ENCODE measurements at regions not wholly inside any gene's neighbourhood (a gene's known extent, or its start where the extent isn't known, plus 50 kb on each side); places are given as distances from the start of the nearest gene placed in this dataset.

GRCh38 chr4:1488831-1489638, 82.8 kb upstream of the NKX1-1 start:
- no peak for DNase-seq (ENCODE audit: low spot score in 2 of 2)
- no peak for FAIRE-seq

DNA sequence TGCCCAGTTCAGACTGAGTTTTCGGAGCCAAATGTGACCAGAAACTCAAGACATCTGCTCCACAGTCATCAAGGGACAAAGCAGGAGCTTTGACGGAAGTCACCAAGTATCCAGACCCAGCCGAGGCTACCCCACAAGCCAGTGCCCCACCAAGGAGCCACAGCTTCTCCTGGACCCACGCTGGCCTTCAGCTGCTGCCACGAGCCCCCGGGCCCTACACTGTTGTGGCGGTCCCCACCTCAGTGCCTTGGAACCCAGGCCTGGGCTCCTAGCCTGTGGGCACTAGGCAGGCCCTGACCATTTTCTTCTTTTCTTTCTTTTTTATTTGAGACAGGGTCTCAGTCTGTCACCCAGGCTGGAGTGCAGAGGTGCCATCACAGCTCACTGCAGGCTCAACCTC, 82.1 kb upstream of the NKX1-1 start:
- no peak for DNase-seq (ENCODE audit: low spot score in 2 of 2)

GRCh38 chr4:1487761-1488160, 81.5 kb upstream of the NKX1-1 start:
- DNase-seq (ENCODE audit: low spot score in 2 of 2) (no peak), FAIRE-seq (no peak)

More for the DNA sequence above, 82.1 kb upstream of the NKX1-1 start:
- no peak for FAIRE-seq

DNA sequence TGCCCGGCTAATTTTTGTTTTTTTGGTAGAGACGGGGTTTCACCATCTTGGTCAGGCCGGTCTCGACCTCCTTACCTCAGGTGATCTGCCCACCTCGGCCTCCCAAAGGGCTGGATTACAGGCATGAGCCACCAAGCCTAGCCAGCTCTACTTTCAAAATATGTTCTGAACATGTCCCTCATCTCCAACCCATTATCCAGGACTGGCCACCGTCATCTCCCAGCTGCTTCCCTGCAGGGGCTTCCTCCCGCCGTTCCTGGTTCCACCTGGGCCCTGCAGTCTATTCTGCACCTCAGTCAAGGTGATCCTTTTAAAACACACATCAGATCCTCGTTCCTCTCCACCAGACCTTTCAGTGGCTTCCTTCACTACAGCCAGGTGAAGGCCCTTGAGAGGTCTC, 80.9 kb upstream of the NKX1-1 start:
- FAIRE-seq (no peak), DNase-seq (ENCODE audit: low spot score in 2 of 2) (no peak)

- FAIRE-seq (no peak), DNase-seq (ENCODE audit: low spot score in 2 of 2) (no peak)
Measured at GRCh38 chr4:1485280-1485679, 79.0 kb upstream of the NKX1-1 start.

DNA sequence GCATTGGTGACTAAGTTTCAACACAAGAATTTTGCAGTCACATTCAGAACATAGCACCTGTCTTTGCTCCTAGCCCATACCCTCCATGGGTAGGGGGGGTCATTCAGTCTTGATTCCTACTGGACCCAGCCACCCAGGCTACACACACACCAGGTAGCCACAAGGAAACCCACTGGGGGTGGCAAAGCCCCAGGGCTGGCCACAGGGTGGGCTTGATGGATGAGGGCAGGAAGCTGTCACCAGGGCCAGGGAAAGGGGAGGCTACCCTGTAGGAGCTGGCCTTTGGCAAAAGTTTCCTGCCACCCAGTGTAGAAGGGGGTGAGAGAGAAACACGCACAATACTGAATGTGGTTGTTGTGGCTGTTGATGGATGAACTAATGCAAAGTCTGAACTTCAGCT, 74.5 kb upstream of the NKX1-1 start:
- FAIRE-seq (no peak), DNase-seq (ENCODE audit: low spot score in 2 of 2) (no peak)

GRCh38 chr4:1479454-1479853, 73.2 kb upstream of the NKX1-1 start:
- DNase-seq (ENCODE audit: low spot score in 2 of 2) = no peak

GRCh38 chr4:1478766-1479355, 72.6 kb upstream of the NKX1-1 start:
- no peak for FAIRE-seq
- no peak for DNase-seq (ENCODE audit: low spot score in 2 of 2)

More at GRCh38 chr4:1479454-1479853, 73.2 kb upstream of the NKX1-1 start:
- no peak for FAIRE-seq

DNA sequence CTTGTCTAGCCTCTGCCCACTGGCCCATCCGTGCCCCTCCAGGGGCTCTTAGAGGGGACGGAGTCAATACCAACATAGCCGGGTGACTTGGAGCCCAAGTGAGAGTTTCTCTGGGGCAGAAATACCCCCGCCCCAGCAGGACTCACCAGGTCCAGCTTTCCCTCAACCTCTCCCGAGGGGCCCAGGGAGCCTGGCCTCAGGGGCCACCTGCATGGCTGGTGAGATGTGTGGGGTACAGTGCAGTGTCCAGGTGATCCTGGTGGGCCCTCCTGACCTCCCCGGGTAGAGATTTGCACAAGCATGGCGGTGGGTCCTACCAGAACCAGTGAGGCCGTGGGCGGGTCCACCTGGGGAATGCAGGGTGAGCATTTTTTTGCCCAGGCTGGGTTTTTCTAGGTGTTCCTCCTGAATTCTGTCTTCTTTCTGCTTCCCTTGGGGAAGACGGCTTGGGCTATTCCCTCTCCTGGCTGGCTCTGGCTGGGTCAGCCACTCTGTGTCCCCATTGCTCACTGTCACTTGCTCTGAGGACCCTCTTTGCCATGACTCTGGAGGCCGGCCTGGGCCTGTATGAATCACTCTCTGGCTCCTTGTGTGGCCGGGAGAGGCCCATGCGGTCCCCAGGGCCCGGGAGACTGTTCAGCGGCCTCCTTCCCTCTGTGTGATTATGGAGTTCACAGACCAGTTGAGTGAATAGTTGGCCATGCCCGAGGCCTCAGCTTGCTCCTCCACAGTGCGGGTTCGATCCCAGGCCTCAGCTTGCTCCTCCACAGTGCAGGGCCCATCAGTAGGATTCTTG, 71.0 kb upstream of the NKX1-1 start:
- FAIRE-seq = no peak
- DNase-seq (ENCODE audit: low spot score in 2 of 2) = no peak

DNA sequence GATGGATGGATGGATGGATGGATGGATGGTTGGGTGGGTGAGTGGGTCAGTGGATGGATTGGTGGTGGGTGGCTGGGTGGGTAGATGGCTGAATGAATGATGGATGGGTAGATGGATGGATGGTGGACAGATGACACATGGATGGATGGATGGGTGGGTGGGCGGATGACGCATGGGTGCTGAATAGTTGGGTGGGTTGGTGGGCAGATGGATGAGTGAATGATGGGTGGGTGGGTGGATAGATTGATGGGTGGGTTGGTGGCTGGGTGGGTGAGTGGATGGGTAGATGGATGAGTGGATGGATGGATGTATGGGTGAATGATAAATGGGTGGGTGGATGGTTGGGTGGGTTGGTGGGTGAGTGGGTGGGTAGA, 69.9 kb upstream of the NKX1-1 start:
- FAIRE-seq (no peak), DNase-seq (ENCODE audit: low spot score in 2 of 2) (no peak)

- no peak for FAIRE-seq
- DNase-seq (ENCODE audit: low spot score in 2 of 2) = no peak
Measured at GRCh38 chr4:1475277-1476139, 69.3 kb upstream of the NKX1-1 start.

DNA sequence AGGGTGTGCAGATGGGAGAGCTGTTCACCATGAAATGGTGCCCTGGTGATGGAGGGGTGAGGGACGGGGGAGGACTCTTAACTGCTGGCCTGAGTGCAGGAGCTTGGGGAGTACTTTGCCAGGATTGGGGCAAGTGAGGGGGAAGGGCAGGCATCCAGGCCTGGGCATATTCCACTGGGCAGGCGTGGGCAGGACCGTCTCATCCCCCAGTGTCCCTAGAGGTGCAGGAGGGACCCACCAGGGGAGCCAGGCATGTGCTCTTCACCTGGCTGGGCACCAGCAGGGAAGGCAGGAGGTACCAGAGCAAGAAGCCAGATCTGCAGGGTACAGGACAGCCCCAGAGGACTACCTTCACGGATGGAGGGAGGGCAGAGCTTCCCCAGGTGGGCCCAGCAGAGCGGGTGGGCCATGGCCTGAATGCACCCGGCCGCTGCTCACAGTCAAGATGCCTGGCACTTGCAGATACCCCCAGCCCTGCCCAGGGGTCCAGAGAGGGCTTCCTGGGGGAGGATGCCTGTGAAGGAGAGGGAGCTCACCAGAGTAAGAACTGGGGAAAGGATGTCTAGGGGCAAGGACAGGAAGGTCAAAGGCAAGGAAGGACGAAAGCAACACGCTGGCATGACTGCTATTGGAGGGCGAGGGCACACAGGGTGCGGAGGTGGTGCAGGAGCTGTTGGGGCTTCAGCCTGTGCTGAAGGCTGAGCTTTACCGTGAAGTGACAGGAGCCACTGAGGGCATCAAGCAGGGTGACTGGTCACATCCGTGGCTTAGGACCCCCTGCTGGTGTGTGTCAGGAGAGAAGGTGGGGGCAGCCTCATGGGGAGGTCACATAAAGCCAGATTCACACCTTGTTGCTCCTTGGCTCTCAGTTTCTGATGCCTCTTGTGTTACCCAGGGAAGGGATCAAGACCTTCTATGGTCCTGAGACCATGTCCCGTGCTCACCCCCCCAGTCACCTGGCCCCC, 68.2 kb upstream of the NKX1-1 start:
- FAIRE-seq = no peak
- DNase-seq (ENCODE audit: low spot score in 2 of 2) = no peak

DNA sequence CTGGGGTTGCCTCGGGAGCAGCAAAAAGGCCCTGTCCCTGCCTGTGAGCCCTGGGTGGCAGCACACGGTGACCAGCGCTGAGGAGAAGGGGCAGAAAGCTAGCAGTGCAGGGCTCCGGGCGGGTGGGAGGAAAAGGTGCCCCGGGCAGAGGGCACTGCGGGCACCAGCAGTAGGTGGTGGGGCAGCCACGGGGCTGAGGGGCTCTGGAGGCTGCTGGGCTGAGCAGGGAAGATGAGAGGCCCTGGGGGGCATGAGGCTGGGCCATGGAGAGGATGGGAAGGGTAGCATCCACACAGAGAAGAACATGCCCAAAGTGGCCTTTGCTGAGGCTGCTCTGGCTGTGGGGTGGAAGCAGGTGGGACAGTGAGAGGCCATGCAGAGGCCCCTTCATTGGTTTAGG, 67.5 kb upstream of the NKX1-1 start:
- no peak for DNase-seq (ENCODE audit: low spot score in 2 of 2)
- FAIRE-seq = no peak

- DNase-seq (ENCODE audit: low spot score in 2 of 2) = no peak
- no peak for FAIRE-seq
Measured at GRCh38 chr4:1472911-1473518, 66.8 kb upstream of the NKX1-1 start.

DNA sequence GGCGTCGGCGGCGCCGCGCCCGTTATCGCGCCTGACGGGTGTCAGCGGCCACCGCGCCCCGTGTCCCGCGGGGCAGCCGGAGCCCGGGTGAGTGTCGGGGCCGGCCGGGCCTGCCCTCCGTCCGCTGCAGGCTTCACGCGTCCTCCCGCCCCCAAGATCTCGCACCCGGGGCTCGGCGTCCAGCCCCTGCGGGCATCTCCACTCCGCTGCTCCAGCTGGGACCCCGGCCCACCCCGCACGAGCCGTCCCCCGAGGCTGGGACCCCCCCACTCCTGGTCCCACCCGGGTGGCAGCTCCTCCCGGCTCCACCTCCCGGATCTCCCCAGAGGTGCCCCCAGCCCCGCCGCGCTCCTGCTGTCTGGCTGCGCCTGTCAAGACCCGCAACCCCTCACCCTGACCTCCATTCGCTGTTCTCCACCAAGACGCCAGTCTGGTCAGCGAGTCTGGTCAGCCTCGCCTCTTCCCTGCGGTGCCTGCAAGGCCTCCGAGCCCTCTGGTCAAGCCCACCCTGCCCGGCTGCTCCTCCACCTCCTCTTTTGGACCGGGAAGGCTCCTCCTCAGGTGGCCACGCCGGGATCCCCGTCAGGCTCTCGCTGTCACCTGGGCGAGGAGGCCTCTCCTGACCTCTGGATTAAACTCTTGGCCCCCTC, 66.0 kb upstream of the NKX1-1 start:
- DNase-seq (ENCODE audit: low spot score in 2 of 2) (no peak), FAIRE-seq (no peak)

GRCh38 chr4:1471443-1472147, 65.4 kb upstream of the NKX1-1 start:
- FAIRE-seq = no peak
- no peak for DNase-seq (ENCODE audit: low spot score in 2 of 2)

- no peak for DNase-seq (ENCODE audit: low spot score in 2 of 2)
- FAIRE-seq = no peak
Measured at GRCh38 chr4:1470816-1471442, 64.7 kb upstream of the NKX1-1 start.

GRCh38 chr4:1470393-1470670, 64.1 kb upstream of the NKX1-1 start:
- FAIRE-seq (no peak), DNase-seq (ENCODE audit: low spot score in 2 of 2) (no peak)
